ENCODE measurements at regions not wholly inside any gene's neighbourhood (a gene's known extent, or its start where the extent isn't known, plus 50 kb on each side); places are given as distances from the start of the nearest gene placed in this dataset.
"Not testable (repeated sequence)": the region's sequence is repeated elsewhere in the genome, so short reads cannot be mapped to it uniquely, and the experiment has no call there.

- no peak for DNase-seq (ENCODE audit: low read depth in 3 of 3, low spot score in 2 of 3)
Measured at GRCh38 chr16:60203525-60204124, 1469.5 kb upstream of the GOT2 start.

GRCh38 chr16:60200729-60201128 is 1466.6 kb upstream of the GOT2 start:
- DNase-seq (ENCODE audit: low read depth in 3 of 3, low spot score in 2 of 3), result not testable (repeated sequence)

GRCh38 chr16:60200161-60200560 is 1466.0 kb upstream of the GOT2 start:
- no peak for DNase-seq (ENCODE audit: low read depth in 3 of 3, low spot score in 2 of 3)

- DNase-seq (ENCODE audit: low read depth in 3 of 3, low spot score in 2 of 3), result no peak
Measured at GRCh38 chr16:60199150-60199549, 1465.0 kb upstream of the GOT2 start.

- DNase-seq (ENCODE audit: low read depth in 3 of 3, low spot score in 2 of 3), result no peak
Measured at GRCh38 chr16:60181536-60181935, 1447.4 kb upstream of the GOT2 start.

GRCh38 chr16:60180609-60181008 is 1446.5 kb upstream of the GOT2 start:
- no peak for DNase-seq (ENCODE audit: low read depth in 3 of 3, low spot score in 2 of 3)

- no peak for DNase-seq (ENCODE audit: low read depth in 3 of 3, low spot score in 2 of 3)
Measured at GRCh38 chr16:60170196-60170595, 1436.1 kb upstream of the GOT2 start.

GRCh38 chr16:60166111-60166510 is 1432.0 kb upstream of the GOT2 start:
- DNase-seq (ENCODE audit: low read depth in 3 of 3, low spot score in 2 of 3), result no peak

- no peak for DNase-seq (ENCODE audit: low read depth in 3 of 3, low spot score in 2 of 3)
Measured at GRCh38 chr16:60151987-60152386, 1417.9 kb upstream of the GOT2 start.

GRCh38 chr16:60150907-60151306 is 1416.8 kb upstream of the GOT2 start:
- DNase-seq (ENCODE audit: low read depth in 3 of 3, low spot score in 2 of 3), result no peak

- DNase-seq (ENCODE audit: low read depth in 3 of 3, low spot score in 2 of 3), result no peak
Measured at GRCh38 chr16:60143348-60143705, 1409.2 kb upstream of the GOT2 start.

GRCh38 chr16:60142619-60143347 is 1408.7 kb upstream of the GOT2 start:
- DNase-seq (ENCODE audit: low read depth in 3 of 3, low spot score in 2 of 3), result no peak

- no peak for DNase-seq (ENCODE audit: low read depth in 3 of 3, low spot score in 2 of 3)
Measured at GRCh38 chr16:60137891-60138290, 1403.8 kb upstream of the GOT2 start.

- DNase-seq (ENCODE audit: low read depth in 3 of 3, low spot score in 2 of 3), result no peak
Measured at GRCh38 chr16:60127196-60127595, 1393.1 kb upstream of the GOT2 start.

- not testable (repeated sequence) for DNase-seq (ENCODE audit: low read depth in 3 of 3, low spot score in 2 of 3)
Measured at GRCh38 chr16:60126115-60126514, 1392.0 kb upstream of the GOT2 start.

GRCh38 chr16:60123392-60124023 is 1389.4 kb upstream of the GOT2 start:
- no peak for DNase-seq (ENCODE audit: low read depth in 3 of 3, low spot score in 2 of 3)

GRCh38 chr16:60120586-60120985 is 1386.5 kb upstream of the GOT2 start:
- DNase-seq (ENCODE audit: low read depth in 3 of 3, low spot score in 2 of 3), result no peak

- no peak for DNase-seq (ENCODE audit: low read depth in 3 of 3, low spot score in 2 of 3)
Measured at GRCh38 chr16:60110531-60110930, 1376.4 kb upstream of the GOT2 start.

GRCh38 chr16:60107871-60108270 is 1373.8 kb upstream of the GOT2 start:
- no peak for DNase-seq (ENCODE audit: low read depth in 3 of 3, low spot score in 2 of 3)

GRCh38 chr16:60107437-60107836 is 1373.3 kb upstream of the GOT2 start:
- DNase-seq (ENCODE audit: low read depth in 3 of 3, low spot score in 2 of 3), result no peak

- no peak for DNase-seq (ENCODE audit: low read depth in 3 of 3, low spot score in 2 of 3)
Measured at GRCh38 chr16:60100371-60100770, 1366.3 kb upstream of the GOT2 start.

- DNase-seq (ENCODE audit: low read depth in 3 of 3, low spot score in 2 of 3), result no peak
Measured at GRCh38 chr16:60091529-60091928, 1357.4 kb upstream of the GOT2 start.

Measured in right renal cortex interstitium (tissue), 3 donors.